C1 segment of cervical spinal cord (tissue), 14 donors: ENCODE measurements at regions not wholly inside any gene's neighbourhood (a gene's known extent, or its start where the extent isn't known, plus 50 kb on each side); places are given as distances from the start of the nearest gene placed in this dataset.

ENCODE experiments used
- DNase-seq, 14 donors: peaks; one replicate each; lab custom pipeline; 2025; lab: John Stamatoyannopoulos, UW

DNA sequence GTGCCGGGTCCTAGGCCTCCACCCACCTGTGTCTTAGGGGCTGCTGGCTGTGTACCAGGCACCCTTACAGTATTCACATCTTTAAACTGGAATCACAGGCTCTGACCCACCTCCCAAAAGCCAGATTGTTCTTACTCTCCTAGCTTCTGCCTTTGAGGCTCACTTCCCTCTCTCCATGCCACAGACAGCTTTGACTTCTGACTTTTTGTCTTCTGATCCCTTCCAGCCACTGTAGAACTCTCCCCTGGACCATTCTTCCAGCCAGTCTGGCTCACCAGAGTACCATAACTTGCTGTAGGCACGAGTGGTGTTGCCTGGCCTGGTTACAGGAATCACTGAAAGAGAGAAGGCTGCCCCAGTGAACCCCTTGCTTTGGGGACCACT is 58.1 kb upstream of the STUM start:
- DNase-seq = no peak

DNA sequence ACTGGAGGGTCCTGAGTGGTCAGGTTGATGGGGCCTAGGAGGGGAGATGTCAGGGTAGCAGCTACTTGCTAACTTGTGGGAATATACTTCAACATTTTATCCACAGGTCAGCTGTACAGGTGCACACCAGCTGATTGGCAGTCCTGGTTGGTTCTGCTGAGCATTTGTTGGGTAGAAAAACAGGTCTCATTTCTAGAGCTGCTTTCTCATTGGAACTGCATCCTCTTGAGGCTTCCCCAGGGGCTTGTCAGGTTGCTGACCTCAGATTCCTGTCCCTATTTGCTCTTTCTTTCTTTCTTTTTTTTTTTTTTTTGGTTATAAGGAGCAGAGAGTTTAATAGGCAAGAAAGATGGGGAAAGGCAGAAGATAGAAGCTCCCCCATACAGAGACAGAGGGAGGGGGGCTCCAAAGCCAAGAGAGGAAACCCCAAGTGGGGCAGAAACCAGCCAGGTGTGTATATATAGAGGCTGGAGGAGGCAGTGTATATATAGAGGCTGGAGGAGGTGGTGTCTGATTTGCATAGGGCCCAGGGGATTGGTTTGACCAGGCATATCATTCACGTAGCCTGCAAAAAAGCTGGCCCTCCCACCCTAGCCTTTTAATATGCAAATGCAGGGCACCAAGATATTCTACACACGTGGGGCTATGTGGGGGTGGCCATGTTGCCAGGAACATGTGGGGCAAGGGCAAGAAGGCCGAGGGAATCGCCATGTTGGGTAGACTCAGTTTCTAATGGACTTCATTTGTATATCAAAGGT is 57.3 kb upstream of the STUM start:
- DNase-seq = no peak

DNA sequence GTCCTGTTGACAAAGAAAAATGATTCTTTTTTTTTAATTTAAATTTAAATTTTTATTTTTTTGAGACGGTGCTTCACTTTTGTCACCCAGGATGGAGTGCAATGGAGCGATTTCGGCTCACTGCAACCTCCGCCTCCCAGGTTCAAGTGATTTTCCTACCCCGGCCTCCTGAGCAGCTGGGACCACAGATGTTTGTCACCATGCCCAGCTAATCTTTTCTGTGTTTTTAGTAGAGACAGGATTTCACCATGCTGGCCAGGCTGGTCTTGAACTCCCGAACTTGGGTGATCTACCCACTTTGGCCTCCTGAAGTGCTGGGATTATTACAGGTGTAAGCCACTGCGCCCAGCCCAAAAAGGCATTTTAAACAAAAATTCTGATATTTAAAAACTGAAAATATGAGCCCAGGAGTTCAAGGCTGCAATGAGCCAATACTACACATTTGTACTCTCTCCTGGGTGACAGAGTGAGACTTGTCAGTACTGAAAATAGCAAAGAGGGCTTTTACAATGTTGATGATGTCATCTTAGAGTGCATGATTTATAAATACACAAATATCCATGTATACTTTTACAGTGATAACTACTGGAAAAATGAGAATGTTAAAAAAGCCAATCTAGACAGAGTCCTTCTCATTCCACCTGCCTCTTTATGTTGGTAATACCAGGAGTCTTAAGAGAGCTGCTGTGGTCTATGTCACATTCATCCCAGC is 56.0 kb upstream of the STUM start:
- no peak for DNase-seq

DNA sequence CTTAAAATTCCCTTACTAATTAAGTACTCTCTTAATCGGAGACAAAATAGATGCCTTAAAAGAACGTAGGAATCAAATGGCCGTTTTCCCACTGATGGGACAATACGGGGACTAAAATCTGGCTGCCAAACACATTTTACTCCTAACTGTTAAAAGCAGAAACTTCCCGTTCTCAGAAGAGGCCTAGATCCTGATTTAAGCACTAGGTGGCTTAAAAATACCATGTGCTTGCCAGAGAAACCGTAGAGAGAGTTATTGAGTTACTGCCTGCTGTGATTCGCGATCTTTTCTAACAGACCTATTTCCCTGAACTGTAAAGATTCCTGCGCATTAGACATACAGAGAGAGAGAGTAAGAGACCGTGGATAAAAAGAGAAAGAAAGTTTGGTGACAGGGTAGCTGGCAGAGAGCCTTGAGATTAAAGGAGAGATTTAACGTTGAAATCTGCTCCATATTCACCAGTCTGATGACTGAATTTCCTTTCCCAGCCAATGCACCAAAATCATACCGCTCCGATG is 54.4 kb upstream of the STUM start:
- no peak for DNase-seq

DNA sequence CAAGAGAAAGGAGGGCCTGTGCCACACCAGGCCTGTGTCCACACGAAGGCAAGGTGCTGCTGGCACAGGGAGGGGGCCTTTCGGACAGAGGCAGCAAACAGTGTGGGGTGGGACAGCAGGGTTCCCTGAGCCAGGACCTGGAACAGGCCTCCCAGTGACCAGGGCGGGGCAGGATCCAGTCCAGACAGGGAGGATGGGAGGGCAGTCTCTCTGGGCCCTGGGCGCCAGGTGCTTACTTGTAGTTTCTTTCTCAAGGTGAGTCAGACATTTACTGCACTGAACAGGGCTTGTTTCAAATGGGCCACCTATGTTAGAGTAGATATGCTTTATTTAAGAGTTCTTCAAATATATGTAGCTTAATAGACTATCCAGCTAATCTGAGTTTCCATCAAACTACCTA is 52.8 kb upstream of the STUM start:
- no peak for DNase-seq

DNA sequence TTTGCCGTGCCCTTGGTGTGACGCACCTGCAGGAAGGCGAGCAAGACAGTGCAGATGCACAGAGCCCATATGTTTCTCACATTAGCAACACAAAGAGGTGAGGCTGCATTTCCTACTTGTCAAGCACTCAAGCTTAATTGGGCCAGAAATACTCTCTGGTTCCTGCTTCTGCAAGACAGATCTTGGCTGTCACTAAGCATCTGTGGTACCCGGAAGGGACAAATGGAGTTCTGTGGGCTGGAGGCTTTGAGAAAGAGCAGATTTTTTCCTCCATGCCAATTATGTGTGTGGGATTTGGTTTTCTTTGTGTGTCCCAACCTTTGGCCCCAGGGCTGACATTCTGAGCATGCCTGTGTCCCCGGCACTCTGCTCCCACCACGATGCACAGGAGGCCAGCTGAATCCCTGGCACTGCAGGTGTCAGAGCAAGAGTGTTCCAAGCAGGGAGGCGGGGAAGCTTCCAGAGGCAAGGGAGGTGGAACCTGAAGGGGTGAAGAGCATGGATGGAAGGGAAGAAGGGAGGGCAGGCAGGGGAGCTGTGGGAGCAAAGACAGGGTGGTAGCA is 52.0 kb upstream of the STUM start:
- DNase-seq = no peak

DNA sequence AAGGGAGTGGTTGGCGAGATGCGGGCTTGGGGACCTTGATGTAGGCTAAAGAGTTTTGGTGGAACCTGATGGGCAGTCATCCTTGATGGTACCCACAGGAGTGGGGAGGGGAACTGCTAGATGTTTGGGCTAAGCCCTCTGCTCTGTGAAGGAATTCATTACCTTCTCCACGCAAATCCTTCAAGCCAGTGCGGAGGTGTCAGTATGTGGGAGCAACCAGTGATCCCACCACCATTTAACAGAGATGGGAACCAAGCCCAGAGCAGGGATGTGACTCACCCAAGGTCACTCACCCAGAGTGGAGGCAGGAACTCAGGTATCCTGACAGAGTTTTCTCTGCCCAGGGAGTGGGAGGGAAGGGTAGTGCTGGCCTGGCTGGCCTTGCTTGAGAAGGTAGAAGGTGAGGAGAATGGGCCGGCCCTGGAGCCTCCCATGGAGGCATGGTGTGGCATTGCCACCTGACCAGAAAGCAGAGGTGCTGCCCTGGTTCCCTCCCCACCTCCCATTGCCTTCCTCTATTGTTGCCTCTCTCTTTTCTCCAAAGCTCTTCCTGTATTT is 51.2 kb upstream of the STUM start:
- DNase-seq = no peak

DNA sequence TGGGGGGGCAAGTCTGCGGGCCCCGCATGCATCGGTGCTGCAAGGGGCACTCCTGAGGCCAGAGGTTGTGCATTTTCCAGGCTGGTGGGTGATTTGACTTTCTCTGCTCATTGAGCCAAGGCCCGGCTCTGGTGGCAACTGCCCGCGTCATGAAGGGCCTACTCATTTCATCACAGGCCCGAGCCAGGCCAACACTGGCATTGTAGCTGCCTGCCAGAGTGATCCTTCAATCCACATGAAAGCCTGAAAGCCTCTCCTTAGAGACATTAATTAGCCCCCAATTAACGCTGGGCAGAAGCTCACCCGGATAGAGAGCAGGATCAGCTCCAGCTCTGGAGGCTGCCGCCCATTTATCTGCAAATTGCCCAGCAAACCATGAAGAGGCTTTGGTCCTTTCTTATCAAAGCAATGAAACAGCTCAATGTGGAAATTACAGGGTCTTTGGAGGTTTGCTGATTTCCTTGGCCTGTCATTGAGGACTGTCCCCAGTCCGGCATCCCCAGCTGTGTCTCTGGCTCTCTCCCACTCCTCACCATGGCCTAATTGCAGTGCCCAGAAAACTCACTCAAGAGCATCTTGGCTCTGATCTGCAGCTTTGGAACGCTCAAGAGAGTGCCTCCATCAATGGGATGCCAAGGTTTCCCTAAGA is 50.4 kb upstream of the STUM start:
- peak in 7 of 14 donors; percentile 28 to 63 (median 40) for DNase-seq

DNA sequence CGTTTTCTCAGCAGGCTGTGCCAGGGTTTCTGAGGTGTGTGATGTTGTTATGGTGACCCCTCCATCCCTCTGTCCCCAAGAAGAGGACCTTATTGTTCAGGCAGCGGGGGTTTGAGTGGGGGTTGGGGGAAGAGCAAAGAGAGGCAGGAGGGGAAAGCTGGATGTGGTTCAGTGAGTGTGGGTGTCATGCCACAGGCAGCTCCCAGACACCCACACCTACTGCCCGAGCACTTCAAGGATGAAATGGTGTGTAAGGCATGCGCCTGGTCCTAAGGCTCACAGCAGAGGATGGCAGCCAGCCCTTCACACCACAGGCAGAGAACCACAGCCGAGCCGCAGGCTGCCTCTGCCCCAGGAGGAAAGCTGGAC is 49.9 kb upstream of the STUM start:
- peak in 3 of 14 donors; percentile 26 to 57 (median 26) for DNase-seq
